HEK293 (cell line): ENCODE measurements at regions not wholly inside any gene's neighbourhood (a gene's known extent, or its start where the extent isn't known, plus 50 kb on each side); places are given as distances from the start of the nearest gene placed in this dataset.

Source experiments
- CTCF ChIP-seq: fragments of 450-650 bp; formaldehyde crosslinking; IDR thresholded peaks from 2 replicates; pipeline ENCODE4 v1.5.1; 2016; ENCODE audit warnings: missing biosample characterization, missing genetic modification characterization
- INSM2 ChIP-seq: fragments of 450-650 bp; formaldehyde crosslinking; IDR thresholded peaks from 2 replicates; pipeline ENCODE4 v1.5.1; 2016; ENCODE audit warnings: missing biosample characterization, missing genetic modification characterization
- MZF1 ChIP-seq: fragments of 450-650 bp; formaldehyde crosslinking; IDR thresholded peaks from 2 replicates; pipeline ENCODE4 v1.5.1; 2017; ENCODE audit warnings: missing biosample characterization, missing genetic modification characterization, borderline replicate concordance
- PRDM1 ChIP-seq: fragments of 450-650 bp; formaldehyde crosslinking; IDR thresholded peaks from 2 replicates; pipeline ENCODE4; 2016; ENCODE audit warnings: missing biosample characterization, missing genetic modification characterization
- PRDM6 ChIP-seq: fragments of 450-650 bp; formaldehyde crosslinking; IDR thresholded peaks from 2 replicates; pipeline ENCODE4 v1.5.1; 2017; ENCODE audit warnings: missing biosample characterization, missing genetic modification characterization
- ZBTB1 ChIP-seq: fragments of 450-650 bp; formaldehyde crosslinking; IDR thresholded peaks from 2 replicates; pipeline ENCODE4 v1.5.1; 2016; ENCODE audit warnings: missing biosample characterization, missing genetic modification characterization
- ZBTB21 ChIP-seq: fragments of 450-650 bp; formaldehyde crosslinking; IDR thresholded peaks from 2 replicates; pipeline ENCODE4 v1.5.1; 2017; ENCODE audit warnings: missing biosample characterization, missing genetic modification characterization
- ZBTB7A ChIP-seq: fragments of 450-650 bp; formaldehyde crosslinking; IDR thresholded peaks from 2 replicates; pipeline ENCODE4 v1.5.1; 2016; ENCODE audit warnings: low read depth, missing biosample characterization, missing genetic modification characterization
- ZNF146 ChIP-seq: fragments of 450-650 bp; formaldehyde crosslinking; IDR thresholded peaks from 2 replicates; pipeline ENCODE4 v1.5.1; 2016; ENCODE audit warnings: missing biosample characterization, missing genetic modification characterization
- ZNF23 ChIP-seq: fragments of 450-650 bp; formaldehyde crosslinking; IDR thresholded peaks from 2 replicates; pipeline ENCODE4 v1.5.1; 2016; ENCODE audit warnings: missing biosample characterization, missing genetic modification characterization, borderline replicate concordance
- ZNF274 ChIP-seq, 2 experiments: fragments of 200-500 bp in 1 of 2; fragments of 450-650 bp in 1 of 2; sonication (Bioruptor generic) in 1 of 2; formaldehyde crosslinking in 1 of 2; IDR thresholded peaks; 2 replicates each; pipeline versions ENCODE4 v1.5.1 to v1.6.1; 2014 to 2016; ENCODE audit warnings: borderline replicate concordance in 1 of 2, inconsistent platforms in 1 of 2, low read length in 1 of 2, missing biosample characterization in 1 of 2, missing genetic modification characterization in 1 of 2
- ZNF311 ChIP-seq: fragments of 450-650 bp; formaldehyde crosslinking; IDR thresholded peaks from 2 replicates; pipeline ENCODE4 v1.5.1; 2017; ENCODE audit warnings: missing biosample characterization, missing genetic modification characterization, borderline replicate concordance
- ZNF791 ChIP-seq: fragments of 450-650 bp; formaldehyde crosslinking; IDR thresholded peaks from 2 replicates; pipeline ENCODE4 v1.5.1; 2016; ENCODE audit warnings: missing biosample characterization, missing genetic modification characterization
- ZNF830 ChIP-seq: fragments of 450-650 bp; IDR thresholded peaks from 2 replicates; pipeline ENCODE4 v1.5.0; 2018; ENCODE audit warnings: missing biosample characterization, missing genetic modification characterization, low read depth, mild to moderate bottlenecking, moderate library complexity

GRCh38 chr12:20309504-20310148, 58.7 kb upstream of the PDE3A start:
- TF ChIP-seq ZNF791 (tag by site-specific recombination) (no peak), MZF1 (tag by site-specific recombination) (no peak), CTCF (tag by site-specific recombination) (no peak), ZNF311 (tag by site-specific recombination) (no peak), ZBTB7A (tag by site-specific recombination) (no peak), PRDM1 (tag by site-specific recombination) (no peak), INSM2 (tag by site-specific recombination) (no peak), PRDM6 (no peak), ZBTB1 (tag by site-specific recombination) (no peak), ZBTB21 (tag by site-specific recombination) (no peak), ZNF274 (IDR thresholded peaks at IDR 0.05; ENCODE audit: low read length) (no peak), ZNF274 (tag by site-specific recombination; IDR thresholded peaks at IDR 0.05; ENCODE audit: borderline replicate concordance) (no peak), ZNF830 (tag by site-specific recombination) (no peak), ZNF146 (tag by site-specific recombination) (no peak), ZNF23 (no peak)
